Esophagus squamous epithelium (tissue), 5 donors: ENCODE measurements at regions not wholly inside any gene's neighbourhood (a gene's known extent, or its start where the extent isn't known, plus 50 kb on each side); places are given as distances from the start of the nearest gene placed in this dataset.

ENCODE experiments used
- DNase-seq: peaks from one replicate; lab custom pipeline; 2025; lab: John Stamatoyannopoulos, UW
- H3K27ac ChIP-seq, 4 donors: fragments of 200-600 bp; sonication (generic); one replicate each; pipeline ENCODE4 v1.5.1; 2016 to 2019; ENCODE audit warnings: mild to moderate bottlenecking in 1 of 4
- H3K27me3 ChIP-seq, 4 donors: fragments of 200-600 bp; sonication (generic); 1 replicate in 3 of 4; 2 replicates in 1 of 4; pipeline versions ENCODE4 v1.5.1 to v1.6.0; 2017 to 2021; ENCODE audit warnings: antibody characterized with exemption in 1 of 4
- H3K36me3 ChIP-seq, 3 donors: fragments of 200-600 bp; sonication (generic); one replicate each; pipeline ENCODE4 v1.5.1; 2016 to 2019
- H3K4me1 ChIP-seq, 3 donors: fragments of 200-600 bp; sonication (generic); one replicate each; pipeline ENCODE4 v1.5.1; 2017 to 2019
- H3K4me3 ChIP-seq, 4 donors: fragments of 200-600 bp; sonication (generic); 1 replicate in 3 of 4; 2 replicates in 1 of 4; pipeline ENCODE4 v1.5.1; 2016 to 2019; ENCODE audit warnings: mild to moderate bottlenecking in 2 of 4, moderate library complexity in 1 of 4
- H3K9me3 ChIP-seq, 3 donors: fragments of 200-600 bp; sonication (generic); one replicate each; pipeline ENCODE4 v1.5.1; 2016 to 2019
- POLR2A ChIP-seq, 4 donors: fragments of 450-650 bp; IDR thresholded peaks; one replicate each; pipeline ENCODE4 v1.6.1; 2017; ENCODE audit warnings: antibody characterized with exemption in 4 of 4, mild to moderate bottlenecking in 4 of 4, moderate library complexity in 3 of 4
- WGBS, 2 donors: methylation state at CpG; one replicate each; pipeline ENCODE4 v1.1.5; 2018; 5-methylcytosine and 5-hydroxymethylcytosine counted together
- intact Hi-C: fragments of 100-400 bp; cut with DNase I; formaldehyde crosslinking; loops from one replicate; pipeline ENCODE4 v1.15.0; 2022
- TF ChIP-seq, protein P1 (sequence below), 6 experiments: fragments of 450-650 bp in 4 of 6; fragments of 200-600 bp in 2 of 6; sonication (generic) in 2 of 6; IDR thresholded peaks; one replicate each; pipeline ENCODE4 v1.5.1; 2016 to 2019; ENCODE audit warnings: antibody characterized with exemption in 6 of 6, mild to moderate bottlenecking in 4 of 6, moderate library complexity in 4 of 6
- donor health status: DM: yes; HTN: yes; CAD: no.

DNA sequence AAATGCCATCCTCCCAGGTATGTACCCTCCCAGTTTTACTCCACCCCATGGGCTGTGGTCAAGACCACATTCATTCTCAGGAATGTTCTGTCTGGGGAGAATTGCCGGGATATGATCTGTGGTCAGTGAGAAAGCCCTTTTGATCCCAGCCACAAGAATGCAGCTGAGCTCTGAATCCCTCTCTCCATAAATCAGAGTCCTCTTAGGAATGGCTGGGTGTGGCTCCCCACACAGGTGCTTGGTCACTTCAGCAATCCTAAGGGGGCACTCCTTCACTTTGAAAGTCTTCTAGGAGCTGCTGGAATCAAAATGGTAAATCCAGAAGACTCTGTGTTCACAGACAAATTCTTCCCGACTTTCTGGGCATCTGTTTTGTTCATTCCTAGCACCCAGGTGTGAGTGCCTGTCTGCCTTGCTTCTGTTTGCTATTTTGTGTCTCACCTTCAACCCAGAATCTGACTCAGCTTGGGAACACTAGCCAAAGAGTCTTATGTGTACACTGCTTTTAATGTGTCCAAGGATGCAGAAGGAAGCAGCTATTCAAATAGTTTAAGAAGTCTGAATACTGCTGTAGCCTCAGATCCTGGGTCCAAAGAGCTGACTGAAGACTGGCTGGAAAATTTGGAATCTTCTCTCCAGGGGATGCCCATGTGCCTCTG lies 144.6 kb upstream of the CDKN3 start:
- intact Hi-C loops: no loop called here
- Histone ChIP-seq H3K9me3 (no peaks in the 10 kb centered on the region), H3K4me3 (no peak overlapping the region), H3K27ac (no peak overlapping the region), H3K4me1 (peaks cover 0 to 26% (median 6%) of the 10 kb centered on the region in 3 donors), H3K36me3 (no peaks in the 10 kb centered on the region), H3K27me3 (peaks cover 0 to 8% (median 0%) of the 10 kb centered on the region in 4 donors)
- no peak for TF ChIP-seq POLR2A (IDR thresholded peaks at IDR 0.05)
- TF ChIP-seq, protein P1, sequence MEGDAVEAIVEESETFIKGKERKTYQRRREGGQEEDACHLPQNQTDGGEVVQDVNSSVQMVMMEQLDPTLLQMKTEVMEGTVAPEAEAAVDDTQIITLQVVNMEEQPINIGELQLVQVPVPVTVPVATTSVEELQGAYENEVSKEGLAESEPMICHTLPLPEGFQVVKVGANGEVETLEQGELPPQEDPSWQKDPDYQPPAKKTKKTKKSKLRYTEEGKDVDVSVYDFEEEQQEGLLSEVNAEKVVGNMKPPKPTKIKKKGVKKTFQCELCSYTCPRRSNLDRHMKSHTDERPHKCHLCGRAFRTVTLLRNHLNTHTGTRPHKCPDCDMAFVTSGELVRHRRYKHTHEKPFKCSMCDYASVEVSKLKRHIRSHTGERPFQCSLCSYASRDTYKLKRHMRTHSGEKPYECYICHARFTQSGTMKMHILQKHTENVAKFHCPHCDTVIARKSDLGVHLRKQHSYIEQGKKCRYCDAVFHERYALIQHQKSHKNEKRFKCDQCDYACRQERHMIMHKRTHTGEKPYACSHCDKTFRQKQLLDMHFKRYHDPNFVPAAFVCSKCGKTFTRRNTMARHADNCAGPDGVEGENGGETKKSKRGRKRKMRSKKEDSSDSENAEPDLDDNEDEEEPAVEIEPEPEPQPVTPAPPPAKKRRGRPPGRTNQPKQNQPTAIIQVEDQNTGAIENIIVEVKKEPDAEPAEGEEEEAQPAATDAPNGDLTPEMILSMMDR (IDR thresholded peaks at IDR 0.05): no peak
- 23 to 63% methylated on average over 2 of the region's 2 CpGs for WGBS, 2 donors
- DNase-seq: no peak

DNA sequence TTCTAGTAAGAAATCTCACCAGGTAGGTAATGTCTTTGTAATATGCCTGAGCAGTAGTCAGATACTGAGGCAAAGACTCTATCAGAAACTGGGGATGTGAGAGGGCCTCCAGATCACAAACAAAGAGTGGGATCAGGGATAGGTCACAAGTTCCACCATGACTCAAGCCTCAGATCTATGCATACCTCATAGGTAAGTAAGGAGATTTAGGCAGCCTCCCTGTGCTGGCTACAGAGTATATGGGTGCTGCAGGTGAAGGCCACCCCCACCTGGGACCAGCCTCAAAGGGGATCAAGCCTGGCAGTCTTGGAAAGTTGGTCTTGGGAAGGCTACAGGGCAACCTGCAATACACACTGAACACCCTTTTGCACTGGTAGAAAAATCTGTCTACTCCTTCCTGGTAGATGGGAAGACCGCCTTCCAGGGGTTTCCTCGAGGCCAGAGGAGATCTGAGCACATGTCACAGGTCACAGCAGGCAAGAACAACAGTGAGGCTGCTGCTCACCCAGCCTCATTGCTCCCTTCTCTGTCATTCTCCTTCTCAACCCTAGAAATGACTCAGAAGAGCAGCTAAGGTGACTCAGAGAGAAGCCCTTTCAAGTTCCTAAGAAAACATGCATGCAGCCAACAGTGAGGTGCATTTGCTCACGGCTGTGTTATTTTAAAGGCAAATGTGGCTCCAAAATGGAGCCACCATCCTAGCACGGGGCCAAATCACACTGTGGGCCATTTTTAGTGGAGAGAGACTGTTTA lies 143.4 kb upstream of the CDKN3 start:
- WGBS, 2 donors: 17 to 64% methylated on average over 3 to 4 of the region's 4 CpGs
- DNase-seq: no peak

DNA sequence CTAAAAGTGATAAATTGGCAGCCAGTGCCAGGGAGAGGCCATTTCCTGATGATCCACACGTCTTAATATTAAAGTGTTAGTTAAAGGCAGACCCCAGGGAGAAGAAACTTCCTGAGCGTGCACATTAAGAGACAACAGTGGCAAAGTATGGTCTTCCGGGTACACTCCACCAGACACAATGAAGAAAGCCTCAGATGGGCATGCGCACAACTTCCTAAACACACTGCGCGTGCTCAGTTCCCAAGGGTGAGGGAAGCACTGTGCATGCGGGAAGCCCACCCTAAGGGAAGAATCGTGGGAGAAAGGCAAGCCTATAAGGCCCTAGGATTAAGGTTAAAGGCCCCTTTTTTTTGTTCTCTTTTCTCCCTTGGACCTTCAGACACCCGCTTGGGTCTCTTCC lies 140.7 kb upstream of the CDKN3 start:
- TF ChIP-seq, protein P1 (IDR thresholded peaks at IDR 0.05): no peak
- TF ChIP-seq POLR2A (IDR thresholded peaks at IDR 0.05): no peak
- 74 to 78% methylated on average over 9 of the region's 9 CpGs for WGBS, 2 donors
- H3K4me1 ChIP-seq: peaks cover 0 to 26% (median 6%) of the 10 kb centered on the region in 3 donors
- intact Hi-C loops: no loop called here
- H3K36me3 ChIP-seq: no peaks in the 10 kb centered on the region
- H3K27me3 ChIP-seq: no peaks in the 10 kb centered on the region
- no peaks in the 10 kb centered on the region for H3K9me3 ChIP-seq
- no peak for DNase-seq
- no peak overlapping the region for H3K27ac ChIP-seq
- no peak overlapping the region for H3K4me3 ChIP-seq

More for the DNA sequence above, 143.4 kb upstream of the CDKN3 start:
- peaks cover 0 to 2% (median 0%) of the 10 kb centered on the region in 4 donors for H3K27me3 ChIP-seq
- no peak overlapping the region for H3K4me3 ChIP-seq
- intact Hi-C loops: no loop called here
- H3K4me1 ChIP-seq: peaks cover 0 to 26% (median 6%) of the 10 kb centered on the region in 3 donors
- no peaks in the 10 kb centered on the region for H3K36me3 ChIP-seq
- H3K27ac ChIP-seq: no peak overlapping the region
- no peak for TF ChIP-seq POLR2A (IDR thresholded peaks at IDR 0.05)
- TF ChIP-seq, protein P1 (IDR thresholded peaks at IDR 0.05): no peak
- no peaks in the 10 kb centered on the region for H3K9me3 ChIP-seq

DNA sequence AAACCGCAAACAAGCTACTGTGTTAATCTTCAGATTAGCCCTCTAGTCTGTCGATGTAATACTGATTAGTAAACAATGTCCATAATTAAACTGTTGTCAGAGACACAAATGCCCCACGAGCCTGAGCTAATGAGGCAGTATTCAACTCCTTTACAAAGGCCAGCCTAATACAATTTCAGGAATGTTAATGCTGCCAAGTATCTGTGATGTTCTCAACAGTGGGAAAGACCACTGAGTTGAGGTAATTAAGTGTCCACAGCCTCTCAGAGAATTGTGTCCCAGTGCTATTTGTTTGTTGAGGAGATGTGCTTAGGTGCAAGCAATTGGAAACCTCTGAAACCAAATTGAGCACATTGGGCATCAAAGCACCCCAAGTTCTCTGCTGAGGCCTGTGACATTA lies 139.4 kb upstream of the CDKN3 start:
- Histone ChIP-seq H3K27me3 (no peaks in the 10 kb centered on the region), H3K4me3 (no peak overlapping the region), H3K4me1 (peaks cover 0 to 13% (median 0%) of the 10 kb centered on the region in 3 donors), H3K9me3 (no peaks in the 10 kb centered on the region), H3K27ac (no peak overlapping the region), H3K36me3 (no peaks in the 10 kb centered on the region)
- intact Hi-C loops: no loop called here
- 50 to 54% methylated on average over 3 of the region's 3 CpGs for WGBS, 2 donors
- DNase-seq: no peak
- TF ChIP-seq, protein P1 (IDR thresholded peaks at IDR 0.05): no peak
- no peak for TF ChIP-seq POLR2A (IDR thresholded peaks at IDR 0.05)

DNA sequence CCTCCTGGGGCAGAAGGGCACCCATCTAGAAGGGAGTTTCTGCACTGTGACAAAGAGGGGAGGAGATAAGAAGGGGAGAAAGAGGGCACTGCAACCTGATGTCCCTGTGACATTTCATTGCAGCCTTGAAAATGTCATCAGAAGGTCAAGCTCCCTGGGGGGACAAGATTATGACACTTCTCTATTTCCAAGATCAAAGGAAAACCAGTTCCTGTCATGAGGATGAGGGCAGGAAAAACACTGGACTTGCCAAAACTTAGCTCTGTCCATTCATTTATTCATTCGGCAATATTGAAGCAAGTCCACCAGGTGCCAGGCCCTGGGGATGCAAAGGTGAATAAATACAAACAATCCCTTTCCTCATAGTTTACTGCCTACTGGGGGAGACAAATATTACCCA lies 138.4 kb upstream of the CDKN3 start:
- H3K4me1 ChIP-seq: peaks cover 0 to 6% (median 0%) of the 10 kb centered on the region in 3 donors
- H3K27ac ChIP-seq: no peak overlapping the region
- no peaks in the 10 kb centered on the region for H3K36me3 ChIP-seq
- H3K4me3 ChIP-seq: no peak overlapping the region
- WGBS, 2 donors: 50 to 80% methylated on average over 1 of the region's 1 CpG
- no peaks in the 10 kb centered on the region for H3K9me3 ChIP-seq
- TF ChIP-seq, protein P1 (IDR thresholded peaks at IDR 0.05): no peak
- no peak for TF ChIP-seq POLR2A (IDR thresholded peaks at IDR 0.05)
- H3K27me3 ChIP-seq: no peaks in the 10 kb centered on the region
- intact Hi-C loops: no loop called here
- DNase-seq: no peak
